Tibial artery (tissue), 4 donors: ENCODE measurements at regions not wholly inside any gene's neighbourhood (a gene's known extent, or its start where the extent isn't known, plus 50 kb on each side); places are given as distances from the start of the nearest gene placed in this dataset.

Source experiments
- DNase-seq, 2 donors: peaks; one replicate each; pipeline ENCODE4 v3.0.0-alpha.2; 2019
- H3K27ac ChIP-seq, 2 donors: fragments of 200-600 bp; sonication (generic) in 1 of 2; 1 replicate in 1 of 2; 2 replicates in 1 of 2; pipeline ENCODE4 v1.5.1; 2018 to 2019; ENCODE audit warnings: mild to moderate bottlenecking in 1 of 2
- H3K27me3 ChIP-seq, 2 donors: fragments of 200-600 bp; sonication (generic) in 1 of 2; one replicate each; pipeline versions ENCODE4 v1.5.1 to v1.6.0; 2016 to 2019
- H3K36me3 ChIP-seq, 3 donors: fragments of 200-600 bp; sonication (generic) in 2 of 3; one replicate each; pipeline ENCODE4 v1.5.1; 2016 to 2019; ENCODE audit warnings: mild to moderate bottlenecking in 2 of 3
- H3K4me1 ChIP-seq, 4 donors: fragments of 200-600 bp; sonication (generic) in 2 of 4; 1 replicate in 3 of 4; 2 replicates in 1 of 4; pipeline ENCODE4 v1.5.1; 2016 to 2019
- H3K4me3 ChIP-seq, 2 donors: fragments of 200-600 bp; sonication (generic) in 1 of 2; 1 replicate in 1 of 2; 2 replicates in 1 of 2; pipeline ENCODE4 v1.5.1; 2018 to 2019; ENCODE audit warnings: mild to moderate bottlenecking in 2 of 2
- H3K9me3 ChIP-seq, 3 donors: fragments of 200-600 bp; sonication (generic) in 1 of 3; one replicate each; pipeline ENCODE4 v1.5.1; 2016 to 2019
- CTCF ChIP-seq, 2 experiments: fragments of 200-600 bp in 1 of 2; fragments of 450-650 bp in 1 of 2; IDR thresholded peaks; one replicate each; pipeline ENCODE4 v1.5.1; 2017 to 2019; ENCODE audit warnings: antibody characterized with exemption in 2 of 2, mild to moderate bottlenecking in 1 of 2, moderate library complexity in 1 of 2
- intact Hi-C: fragments of 100-400 bp; cut with DNase I; formaldehyde crosslinking; loops from one replicate; pipeline ENCODE4 v1.15.0; 2023; ENCODE audit warnings: low total_unique reads

GRCh38 chr2:128724972-128725371 is 406.3 kb upstream of the HS6ST1 start:
- H3K4me1 ChIP-seq: peaks cover 0 to 3% (median 0%) of the 10 kb centered on the region in 4 donors
- H3K27ac ChIP-seq: no peak overlapping the region
- no peaks in the 10 kb centered on the region for H3K9me3 ChIP-seq
- no peaks in the 10 kb centered on the region for H3K27me3 ChIP-seq
- TF ChIP-seq CTCF (IDR thresholded peaks at IDR 0.05): no peak
- H3K4me3 ChIP-seq: no peak overlapping the region
- DNase-seq: no peak
- intact Hi-C loops: no loop called here
- no peaks in the 10 kb centered on the region for H3K36me3 ChIP-seq

- H3K27ac ChIP-seq: no peak overlapping the region
- H3K36me3 ChIP-seq: no peaks in the 10 kb centered on the region
- no peak for DNase-seq
- H3K4me1 ChIP-seq: peaks cover 0 to 3% (median 0%) of the 10 kb centered on the region in 4 donors
- TF ChIP-seq CTCF (IDR thresholded peaks at IDR 0.05): no peak
- no peaks in the 10 kb centered on the region for H3K9me3 ChIP-seq
- intact Hi-C loops: no loop called here
- H3K4me3 ChIP-seq: no peak overlapping the region
- no peaks in the 10 kb centered on the region for H3K27me3 ChIP-seq
Measured at GRCh38 chr2:128726236-128726635, 407.6 kb upstream of the HS6ST1 start.

- Histone ChIP-seq H3K27ac (no peak overlapping the region), H3K27me3 (no peaks in the 10 kb centered on the region), H3K9me3 (no peaks in the 10 kb centered on the region), H3K4me3 (no peak overlapping the region), H3K4me1 (peaks cover 0 to 3% (median 0%) of the 10 kb centered on the region in 4 donors), H3K36me3 (no peaks in the 10 kb centered on the region)
- intact Hi-C loops: no loop called here
- no peak for TF ChIP-seq CTCF (IDR thresholded peaks at IDR 0.05)
- DNase-seq: no peak
Measured at GRCh38 chr2:128726911-128727310, 408.2 kb upstream of the HS6ST1 start.

GRCh38 chr2:128727404-128727803 is 408.7 kb upstream of the HS6ST1 start:
- Histone ChIP-seq H3K4me3 (no peak overlapping the region), H3K27me3 (no peaks in the 10 kb centered on the region), H3K9me3 (no peaks in the 10 kb centered on the region), H3K4me1 (peaks cover 0 to 3% (median 0%) of the 10 kb centered on the region in 4 donors), H3K27ac (no peak overlapping the region), H3K36me3 (no peaks in the 10 kb centered on the region)
- intact Hi-C loops: no loop called here
- no peak for TF ChIP-seq CTCF (IDR thresholded peaks at IDR 0.05)
- no peak for DNase-seq

GRCh38 chr2:128727914-128728313 is 409.2 kb upstream of the HS6ST1 start:
- intact Hi-C loops: no loop called here
- TF ChIP-seq CTCF (IDR thresholded peaks at IDR 0.05): no peak
- H3K4me3 ChIP-seq: no peak overlapping the region
- H3K36me3 ChIP-seq: no peaks in the 10 kb centered on the region
- peaks cover 0 to 3% (median 0%) of the 10 kb centered on the region in 4 donors for H3K4me1 ChIP-seq
- H3K27ac ChIP-seq: no peak overlapping the region
- H3K27me3 ChIP-seq: no peaks in the 10 kb centered on the region
- no peaks in the 10 kb centered on the region for H3K9me3 ChIP-seq
- DNase-seq: peak in 1 of 2 donors; percentile 56

GRCh38 chr2:128729051-128729450 is 410.4 kb upstream of the HS6ST1 start:
- H3K36me3 ChIP-seq: no peaks in the 10 kb centered on the region
- no peak for DNase-seq
- no peak for TF ChIP-seq CTCF (IDR thresholded peaks at IDR 0.05)
- no peak overlapping the region for H3K4me3 ChIP-seq
- intact Hi-C loops: no loop called here
- no peaks in the 10 kb centered on the region for H3K9me3 ChIP-seq
- H3K27ac ChIP-seq: no peak overlapping the region
- no peaks in the 10 kb centered on the region for H3K27me3 ChIP-seq
- H3K4me1 ChIP-seq: peaks cover 0 to 3% (median 0%) of the 10 kb centered on the region in 4 donors
